Karpas-422 (cell line): ENCODE measurements at regions not wholly inside any gene's neighbourhood (a gene's known extent, or its start where the extent isn't known, plus 50 kb on each side); places are given as distances from the start of the nearest gene placed in this dataset.

ENCODE experiments used
- DNase-seq: peaks from one replicate; pipeline ENCODE4 v3.0.0-alpha.2; 2015
- H2AFZ ChIP-seq: fragments of 200-600 bp; sonication (generic); 2 replicates; pipeline ENCODE4 v1.6.1; 2014; ENCODE audit warnings: antibody characterized with exemption, low read length, mixed read lengths
- H3K27ac ChIP-seq: fragments of 200-600 bp; sonication (generic); 2 replicates; pipeline ENCODE4 v1.5.1; 2014; ENCODE audit warnings: mild to moderate bottlenecking, low read length, moderate library complexity
- H3K27me3 ChIP-seq: fragments of 200-600 bp; sonication (generic); 2 replicates; pipeline ENCODE4 v1.6.1; 2014; ENCODE audit warnings: low read length, mixed read lengths
- H3K36me3 ChIP-seq: fragments of 200-600 bp; sonication (generic); 2 replicates; pipeline ENCODE4 v1.6.1; 2014; ENCODE audit warnings: low read length, mixed read lengths; ENCODE audit not compliant: insufficient read depth
- H3K4me1 ChIP-seq: fragments of 200-600 bp; sonication (generic); 2 replicates; pipeline ENCODE4 v1.6.1; 2014; ENCODE audit warnings: mild to moderate bottlenecking, low read length, mixed read lengths
- H3K4me2 ChIP-seq: fragments of 200-600 bp; sonication (generic); 2 replicates; pipeline ENCODE4 v1.6.1; 2014; ENCODE audit warnings: low read length, low read depth, mild to moderate bottlenecking; ENCODE audit not compliant: poor library complexity, severe bottlenecking
- H3K4me3 ChIP-seq: fragments of 200-600 bp; sonication (generic); 2 replicates; pipeline ENCODE4 v1.5.1; 2014; ENCODE audit warnings: mild to moderate bottlenecking, antibody characterized with exemption, low read length, mixed read lengths
- H3K79me2 ChIP-seq: fragments of 200-600 bp; sonication (generic); 2 replicates; pipeline ENCODE4 v1.6.1; 2014; ENCODE audit warnings: mild to moderate bottlenecking, low read length, mixed read lengths
- H3K9ac ChIP-seq: fragments of 200-600 bp; sonication (generic); 2 replicates; pipeline ENCODE4 v1.6.0; 2014; ENCODE audit warnings: low read length
- H3K9me2 ChIP-seq: fragments of 200-600 bp; sonication (generic), shearing (Covaris generic); replicated peaks from 2 replicates; pipeline ENCODE4 v1.6.0; 2014; ENCODE audit warnings: mild to moderate bottlenecking, low read length, moderate library complexity; ENCODE audit not compliant: insufficient read depth
- H3K9me3 ChIP-seq: fragments of 300-700, 200-600 bp; sonication (generic); 2 replicates; pipeline ENCODE4 v1.6.1; 2014; ENCODE audit warnings: low read length, mixed read lengths
- H4K20me1 ChIP-seq: fragments of 200-600 bp; sonication (generic); 2 replicates; pipeline ENCODE4 v1.6.1; 2014; ENCODE audit warnings: mild to moderate bottlenecking, antibody characterized with exemption, low read length, low read depth; ENCODE audit not compliant: insufficient read depth

DNA sequence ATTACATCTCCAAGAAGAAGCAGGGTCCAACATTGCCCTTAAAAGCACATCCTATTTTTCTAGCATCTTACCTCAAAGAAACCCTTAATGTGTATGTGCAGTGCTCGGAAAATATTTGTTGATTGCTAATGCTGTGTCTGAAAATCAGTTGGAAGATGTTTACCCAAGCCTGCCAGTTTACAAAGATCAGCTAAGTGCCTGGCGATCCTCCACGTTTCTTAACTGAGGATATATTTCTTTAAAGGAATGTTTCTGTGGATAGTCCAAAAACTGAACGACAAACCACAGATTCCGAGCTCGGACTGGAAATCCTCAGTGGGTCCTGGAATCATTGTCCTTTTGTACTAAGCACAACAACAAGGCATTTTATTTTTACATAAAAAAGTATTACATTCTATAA lies 595.7 kb upstream of the ARID1B start:
- DNase-seq, result peak; percentile 2
- no peaks in the 10 kb centered on the region for H4K20me1 ChIP-seq

GRCh38 chr6:156175971-156176421 lies 601.2 kb upstream of the ARID1B start:
- H3K27ac ChIP-seq, result no peak overlapping the region
- no peaks in the 10 kb centered on the region for H3K79me2 ChIP-seq
- DNase-seq, result peak; percentile 42
- no peak overlapping the region for H2AFZ ChIP-seq
- no peaks in the 10 kb centered on the region for H3K27me3 ChIP-seq
- no peak overlapping the region for H3K4me3 ChIP-seq
- no peak overlapping the region for H3K4me2 ChIP-seq
- H3K9me2 ChIP-seq, result no peaks in the 10 kb centered on the region
- peaks cover 6% of the 10 kb centered on the region; the same call in 1 of the 2 replicates for H3K9me3 ChIP-seq
- H3K9ac ChIP-seq, result no peak overlapping the region
- no peaks in the 10 kb centered on the region for H4K20me1 ChIP-seq
- H3K4me1 ChIP-seq, result no peaks in the 10 kb centered on the region
- no peaks in the 10 kb centered on the region for H3K36me3 ChIP-seq

More for the DNA sequence above, 595.7 kb upstream of the ARID1B start:
- H3K9me3 ChIP-seq, result peaks cover 6% of the 10 kb centered on the region; the same call in 1 of the 2 replicates
- no peak overlapping the region for H3K27ac ChIP-seq
- H3K79me2 ChIP-seq, result no peaks in the 10 kb centered on the region
- H3K27me3 ChIP-seq, result no peaks in the 10 kb centered on the region
- H3K9ac ChIP-seq, result no peak overlapping the region
- no peak overlapping the region for H3K4me2 ChIP-seq
- no peak overlapping the region for H3K4me3 ChIP-seq
- H3K36me3 ChIP-seq, result no peaks in the 10 kb centered on the region
- no peaks in the 10 kb centered on the region for H3K4me1 ChIP-seq
- no peaks in the 10 kb centered on the region for H3K9me2 ChIP-seq
- no peak overlapping the region for H2AFZ ChIP-seq

- Histone ChIP-seq H3K4me1 (no peaks in the 10 kb centered on the region), H3K79me2 (no peaks in the 10 kb centered on the region), H2AFZ (no peak overlapping the region), H3K9me2 (no peaks in the 10 kb centered on the region), H3K4me2 (no peak overlapping the region), H3K4me3 (no peak overlapping the region), H3K9ac (no peak overlapping the region), H3K9me3 (peaks cover 6% of the 10 kb centered on the region; the same call in 1 of the 2 replicates), H3K27me3 (no peaks in the 10 kb centered on the region), H4K20me1 (no peaks in the 10 kb centered on the region), H3K36me3 (no peaks in the 10 kb centered on the region), H3K27ac (no peak overlapping the region)
- DNase-seq, result peak; percentile 32
Measured at GRCh38 chr6:156175433-156175832, 601.7 kb upstream of the ARID1B start.

- DNase-seq, result no peak
- H3K4me1 ChIP-seq, result no peaks in the 10 kb centered on the region
- H3K27ac ChIP-seq, result no peak overlapping the region
- no peaks in the 10 kb centered on the region for H3K27me3 ChIP-seq
- H3K4me3 ChIP-seq, result no peak overlapping the region
- no peak overlapping the region for H2AFZ ChIP-seq
- H3K9me2 ChIP-seq, result no peaks in the 10 kb centered on the region
- H3K4me2 ChIP-seq, result no peak overlapping the region
- peaks cover 6% of the 10 kb centered on the region; the same call in 1 of the 2 replicates for H3K9me3 ChIP-seq
- H3K36me3 ChIP-seq, result no peaks in the 10 kb centered on the region
- no peaks in the 10 kb centered on the region for H3K79me2 ChIP-seq
- no peaks in the 10 kb centered on the region for H4K20me1 ChIP-seq
- no peak overlapping the region for H3K9ac ChIP-seq
Measured at GRCh38 chr6:156174031-156174890, 602.9 kb upstream of the ARID1B start.

GRCh38 chr6:156169371-156169770 lies 607.8 kb upstream of the ARID1B start:
- no peaks in the 10 kb centered on the region for H3K27me3 ChIP-seq

GRCh38 chr6:156167625-156168071 lies 609.5 kb upstream of the ARID1B start:
- no peak overlapping the region for H2AFZ ChIP-seq
- no peaks in the 10 kb centered on the region for H3K27me3 ChIP-seq
- H3K36me3 ChIP-seq, result no peaks in the 10 kb centered on the region
- no peak for DNase-seq
- H3K79me2 ChIP-seq, result no peaks in the 10 kb centered on the region
- no peak overlapping the region for H3K4me2 ChIP-seq
- no peaks in the 10 kb centered on the region for H3K9me3 ChIP-seq
- H3K4me1 ChIP-seq, result no peaks in the 10 kb centered on the region
- H3K9me2 ChIP-seq, result no peaks in the 10 kb centered on the region
- H3K9ac ChIP-seq, result no peak overlapping the region
- H3K27ac ChIP-seq, result no peak overlapping the region
- H3K4me3 ChIP-seq, result no peak overlapping the region
- H4K20me1 ChIP-seq, result no peaks in the 10 kb centered on the region

More at GRCh38 chr6:156169371-156169770, 607.8 kb upstream of the ARID1B start:
- no peak for DNase-seq
- H4K20me1 ChIP-seq, result no peaks in the 10 kb centered on the region
- H3K9me2 ChIP-seq, result no peaks in the 10 kb centered on the region
- H3K27ac ChIP-seq, result no peak overlapping the region
- H3K4me1 ChIP-seq, result no peaks in the 10 kb centered on the region
- H3K79me2 ChIP-seq, result no peaks in the 10 kb centered on the region
- no peaks in the 10 kb centered on the region for H3K36me3 ChIP-seq
- H2AFZ ChIP-seq, result no peak overlapping the region
- no peak overlapping the region for H3K4me3 ChIP-seq
- H3K9me3 ChIP-seq, result no peaks in the 10 kb centered on the region
- no peak overlapping the region for H3K4me2 ChIP-seq
- H3K9ac ChIP-seq, result no peak overlapping the region

DNA sequence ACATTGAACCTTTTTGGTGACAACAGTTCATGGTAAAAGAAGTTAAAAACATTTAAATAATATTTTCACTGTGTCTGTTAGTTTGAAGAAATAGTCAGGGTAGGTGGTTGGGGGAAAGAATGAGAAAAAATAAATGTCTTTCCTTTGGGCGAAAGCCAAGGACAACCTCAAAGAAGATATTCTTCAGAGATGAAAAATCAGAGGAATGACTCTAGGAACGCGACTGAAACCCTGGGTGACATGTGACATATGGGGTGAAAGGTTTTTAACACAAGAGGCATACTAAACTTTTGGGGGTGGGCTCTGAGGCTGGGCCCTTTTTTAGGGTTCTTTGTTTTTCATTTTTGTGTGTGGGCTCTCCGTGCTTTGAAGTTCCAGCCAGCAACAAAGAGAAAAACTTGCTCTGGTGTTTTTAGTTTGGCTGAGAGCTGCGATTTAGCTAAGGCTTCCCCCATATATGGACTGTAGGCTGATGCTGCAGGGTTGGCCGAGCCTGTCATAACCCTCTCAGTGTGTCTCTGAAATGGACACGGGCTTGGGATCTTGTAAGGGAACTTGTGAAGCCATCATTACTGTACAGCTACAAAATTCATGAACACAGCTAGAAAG lies 610.1 kb upstream of the ARID1B start:
- Histone ChIP-seq H3K27me3 (no peaks in the 10 kb centered on the region), H3K9me2 (no peaks in the 10 kb centered on the region), H3K4me2 (no peak overlapping the region), H3K36me3 (no peaks in the 10 kb centered on the region), H3K9me3 (no peaks in the 10 kb centered on the region), H3K79me2 (no peaks in the 10 kb centered on the region), H3K9ac (no peak overlapping the region), H2AFZ (no peak overlapping the region), H3K27ac (no peak overlapping the region), H3K4me3 (no peak overlapping the region), H3K4me1 (no peaks in the 10 kb centered on the region), H4K20me1 (no peaks in the 10 kb centered on the region)
- DNase-seq, result no peak

DNA sequence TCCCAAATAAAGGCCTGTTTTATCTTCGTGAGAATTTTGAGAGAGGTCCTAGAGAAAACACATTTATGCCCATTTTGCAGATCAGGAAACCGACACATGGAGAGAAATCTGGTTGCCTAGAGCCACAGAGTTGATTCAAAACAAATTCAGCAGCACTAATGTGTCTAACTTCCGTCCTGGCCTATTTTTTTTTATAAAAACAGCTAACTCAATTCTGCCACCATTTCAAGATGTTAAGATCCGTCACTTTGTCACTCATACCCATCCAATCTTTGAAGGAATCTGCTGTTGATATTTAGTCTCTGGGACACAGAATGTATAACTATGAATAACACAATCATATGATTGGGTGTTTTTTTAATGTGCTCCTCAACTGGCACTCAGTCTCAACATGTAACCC lies 611.1 kb upstream of the ARID1B start:
- no peaks in the 10 kb centered on the region for H3K27me3 ChIP-seq
- no peak for DNase-seq
- no peaks in the 10 kb centered on the region for H3K79me2 ChIP-seq
- H3K4me2 ChIP-seq, result no peak overlapping the region
- no peak overlapping the region for H3K9ac ChIP-seq
- H3K4me3 ChIP-seq, result no peak overlapping the region
- H3K4me1 ChIP-seq, result no peaks in the 10 kb centered on the region
- H3K9me3 ChIP-seq, result no peaks in the 10 kb centered on the region
- no peak overlapping the region for H2AFZ ChIP-seq
- H3K27ac ChIP-seq, result no peak overlapping the region
- no peaks in the 10 kb centered on the region for H3K36me3 ChIP-seq
- no peaks in the 10 kb centered on the region for H3K9me2 ChIP-seq
- H4K20me1 ChIP-seq, result no peaks in the 10 kb centered on the region
